Psoas muscle (tissue), 7 donors: ENCODE measurements at regions not wholly inside any gene's neighbourhood (a gene's known extent, or its start where the extent isn't known, plus 50 kb on each side); places are given as distances from the start of the nearest gene placed in this dataset.

ENCODE experiments used
- ATAC-seq, 4 donors: fragments of 200-7000 bp; cut with Tn5 transposase; one replicate each; pipeline ENCODE4 v1.9.1; 2020; ENCODE audit warnings: moderate library complexity in 3 of 4, mild to moderate bottlenecking in 2 of 4
- DNase-seq, 2 donors: peaks; one replicate each; pipeline ENCODE4 v3.0.0-alpha.2; 2020
- H3K27ac ChIP-seq: fragments of 200-600 bp; one replicate; pipeline ENCODE4 v1.8.0; 2022
- H3K27me3 ChIP-seq, 3 donors: fragments of 200-600 bp in 1 of 3; one replicate each; pipeline versions ENCODE4 v1.6.1 to v1.8.0; 2013 to 2022; ENCODE audit warnings: low read length in 2 of 3, mild to moderate bottlenecking in 2 of 3, moderate library complexity in 1 of 3; ENCODE audit not compliant: insufficient read depth in 3 of 3
- H3K36me3 ChIP-seq, 2 donors: fragments of 200-600 bp in 1 of 2; one replicate each; pipeline versions ENCODE4 v1.6.1 to v1.8.0; 2013 to 2022; ENCODE audit warnings: low read depth in 1 of 2, mild to moderate bottlenecking in 1 of 2, moderate library complexity in 1 of 2; ENCODE audit not compliant: insufficient read depth in 1 of 2
- H3K4me1 ChIP-seq: fragments of 200-600 bp; one replicate; pipeline ENCODE4 v1.8.0; 2022
- H3K4me3 ChIP-seq: fragments of 200-600 bp; one replicate; pipeline ENCODE4 v1.8.0; 2022; ENCODE audit warnings: mild to moderate bottlenecking
- H3K9me3 ChIP-seq: fragments of 200-600 bp; one replicate; pipeline ENCODE4 v1.8.0; 2022
- CTCF ChIP-seq: fragments of 200-600 bp; IDR thresholded peaks from one replicate; pipeline ENCODE4 v1.8.0; 2022; ENCODE audit warnings: antibody characterized with exemption
- WGBS, 3 donors: extraction: QIAGEN DNeasy Blood & Tissue Kit; methylation state at CpG; one replicate each; pipeline versions ENCODE4 v1.1.6 to v1.1.7; 2013; 5-methylcytosine and 5-hydroxymethylcytosine counted together
- intact Hi-C, 2 donors: fragments of 100-400 bp; cut with DNase I; formaldehyde crosslinking; loops; one replicate each; pipeline versions ENCODE4 v1.11.0 to v1.14.2; 2022
- donor health status: healthy with polysubstance abuse.
- donor health status: DM: no; HTN: no; CAD: no; lungs with moderate emphysema.
- donor health status: Bipolar disorder and iron deficiency.
- donor health status: healthy.
- donor health status: DM: yes; HTN: yes; CAD: no.
- donor health status: DM: no; HTN: no; CAD: no.
- donor health status: DM: yes; HTN: yes; CAD: no.

- H3K36me3 ChIP-seq, result no peaks in the 10 kb centered on the region
- H3K4me3 ChIP-seq, result no peak overlapping the region
- H3K4me1 ChIP-seq, result no peaks in the 10 kb centered on the region
- TF ChIP-seq CTCF, result no peak
- H3K9me3 ChIP-seq, result no peaks in the 10 kb centered on the region
- DNase-seq (no peak), ATAC-seq (no peak)
- no peaks in the 10 kb centered on the region for H3K27me3 ChIP-seq
- 68 to 76% (median 73%) methylated on average over 1 of the region's 1 CpG for WGBS, 3 donors
- H3K27ac ChIP-seq, result no peak overlapping the region
- intact Hi-C loops, result no loop called here
These were observed 116.8 kb upstream of the AGR3 start for GRCh38 chr7:16998481-16999051.

- no peaks in the 10 kb centered on the region for H3K9me3 ChIP-seq
These were observed 117.9 kb upstream of the AGR3 start for GRCh38 chr7:16999541-17000267.

GRCh38 chr7:17005271-17005670 is 123.5 kb upstream of the AGR3 start:
- no peaks in the 10 kb centered on the region for H3K36me3 ChIP-seq
- H3K9me3 ChIP-seq, result no peaks in the 10 kb centered on the region
- intact Hi-C loops, result no loop called here
- no peak for DNase-seq
- 68 to 77% (median 69%) methylated on average over 4 of the region's 4 CpGs for WGBS, 3 donors
- no peaks in the 10 kb centered on the region for H3K4me1 ChIP-seq
- no peak for ATAC-seq
- no peak overlapping the region for H3K27ac ChIP-seq
- no peaks in the 10 kb centered on the region for H3K27me3 ChIP-seq
- H3K4me3 ChIP-seq, result no peak overlapping the region
- TF ChIP-seq CTCF, result no peak

More at GRCh38 chr7:16999541-17000267, 117.9 kb upstream of the AGR3 start:
- 70 to 95% (median 83%) methylated on average over 1 of the region's 1 CpG for WGBS, 3 donors
- H3K4me3 ChIP-seq, result no peak overlapping the region
- no peak overlapping the region for H3K27ac ChIP-seq
- no peaks in the 10 kb centered on the region for H3K27me3 ChIP-seq
- DNase-seq, result no peak
- no peaks in the 10 kb centered on the region for H3K4me1 ChIP-seq
- intact Hi-C loops, result no loop called here
- TF ChIP-seq CTCF, result no peak
- no peaks in the 10 kb centered on the region for H3K36me3 ChIP-seq
- no peak for ATAC-seq

- H3K9me3 ChIP-seq, result no peaks in the 10 kb centered on the region
- H3K27me3 ChIP-seq, result no peaks in the 10 kb centered on the region
- H3K36me3 ChIP-seq, result no peaks in the 10 kb centered on the region
- 92 to 97% (median 94%) methylated on average over 2 of the region's 2 CpGs for WGBS, 3 donors
- H3K27ac ChIP-seq, result no peak overlapping the region
- DNase-seq (no peak), ATAC-seq (no peak)
- H3K4me3 ChIP-seq, result no peak overlapping the region
- H3K4me1 ChIP-seq, result no peaks in the 10 kb centered on the region
- intact Hi-C loops, result no loop called here
- TF ChIP-seq CTCF, result no peak
These were observed 126.1 kb upstream of the AGR3 start for GRCh38 chr7:17007841-17008240.
